Lower leg skin (tissue), 4 donors: ENCODE measurements at regions not wholly inside any gene's neighbourhood (a gene's known extent, or its start where the extent isn't known, plus 50 kb on each side); places are given as distances from the start of the nearest gene placed in this dataset.
A peak's percentile ranks its signal among the peaks of the same experiment; 100 is the strongest.

Source experiments
- DNase-seq, 2 donors: peaks; one replicate each; pipeline ENCODE4 v3.0.0-alpha.2; 2019; ENCODE audit warnings: low spot score in 2 of 2
- H3K4me3 ChIP-seq: fragments of 200-600 bp; sonication (generic); 2 replicates; pipeline ENCODE4 v1.5.1; 2017; ENCODE audit warnings: mild to moderate bottlenecking, low read depth; ENCODE audit not compliant: poor library complexity, severe bottlenecking
- CTCF ChIP-seq, 3 donors: fragments of 450-650 bp; IDR thresholded peaks; one replicate each; pipeline ENCODE4 v1.5.1; 2016; ENCODE audit warnings: antibody characterized with exemption in 3 of 3, mild to moderate bottlenecking in 3 of 3, moderate library complexity in 2 of 3
- POLR2A ChIP-seq, 2 donors: fragments of 450-650 bp; IDR thresholded peaks; one replicate each; pipeline ENCODE4 v1.6.1; 2016 to 2017; ENCODE audit warnings: antibody characterized with exemption in 2 of 2, mild to moderate bottlenecking in 1 of 2, moderate library complexity in 1 of 2
- WGBS, 2 donors: methylation state at CpG; one replicate each; pipeline ENCODE4 v1.1.5; 2018; 5-methylcytosine and 5-hydroxymethylcytosine counted together
- intact Hi-C: fragments of 100-400 bp; cut with DNase I; formaldehyde crosslinking; loops from one replicate; pipeline ENCODE4 v1.15.0; 2023; ENCODE audit warnings: low total_unique reads

- no peak for TF ChIP-seq POLR2A (IDR thresholded peaks at IDR 0.05)
- TF ChIP-seq CTCF (IDR thresholded peaks at IDR 0.05), result no peak
- H3K4me3 ChIP-seq, result no peak overlapping the region
- 79 to 81% methylated on average over 12 of the region's 12 CpGs for WGBS, 2 donors
- intact Hi-C loops, result no loop called here
- no peak for DNase-seq
Observed at GRCh38 chr15:85905751-85906450, 111.2 kb upstream of the KLHL25 start.

GRCh38 chr15:85906640-85907039, 111.9 kb upstream of the KLHL25 start:
- DNase-seq, result no peak
- intact Hi-C loops, result no loop called here
- WGBS, 2 donors, result 41 to 59% methylated on average over 2 of the region's 2 CpGs
- TF ChIP-seq CTCF (IDR thresholded peaks at IDR 0.05) (no peak), POLR2A (IDR thresholded peaks at IDR 0.05) (no peak)
- H3K4me3 ChIP-seq, result no peak overlapping the region

- peak in 1 of 2 donors; percentile 14 for DNase-seq
- no peak for TF ChIP-seq POLR2A (IDR thresholded peaks at IDR 0.05)
- TF ChIP-seq CTCF (IDR thresholded peaks at IDR 0.05), result no peak
- no peak overlapping the region for H3K4me3 ChIP-seq
- intact Hi-C loops, result no loop called here
- WGBS, 2 donors, result 29 to 30% methylated on average over 5 of the region's 5 CpGs
Observed at GRCh38 chr15:85910834-85911233, 116.1 kb upstream of the KLHL25 start.

GRCh38 chr15:85913461-85913860, 118.7 kb upstream of the KLHL25 start:
- no peak for DNase-seq
- intact Hi-C loops, result no loop called here
- TF ChIP-seq POLR2A (IDR thresholded peaks at IDR 0.05), result no peak
- no peak overlapping the region for H3K4me3 ChIP-seq
- 51% methylated on average over 2 of the region's 2 CpGs for WGBS, 2 donors

- no peak overlapping the region for H3K4me3 ChIP-seq
- intact Hi-C loops, result no loop called here
- no peak for DNase-seq
- 79 to 89% methylated on average over 5 of the region's 5 CpGs for WGBS, 2 donors
- TF ChIP-seq CTCF (IDR thresholded peaks at IDR 0.05) (no peak), POLR2A (IDR thresholded peaks at IDR 0.05) (no peak)
Observed at GRCh38 chr15:85920956-85921355, 126.2 kb upstream of the KLHL25 start.

GRCh38 chr15:85924088-85924487, 129.4 kb upstream of the KLHL25 start:
- no peak for DNase-seq
- intact Hi-C loops, result no loop called here
- WGBS, 2 donors, result 72 to 83% methylated on average over 3 of the region's 3 CpGs
- TF ChIP-seq CTCF (IDR thresholded peaks at IDR 0.05) (no peak), POLR2A (IDR thresholded peaks at IDR 0.05) (no peak)
- no peak overlapping the region for H3K4me3 ChIP-seq
